Fibroblast of pulmonary artery (primary cell): ENCODE measurements at regions not wholly inside any gene's neighbourhood (a gene's known extent, or its start where the extent isn't known, plus 50 kb on each side); places are given as distances from the start of the nearest gene placed in this dataset.
"Not testable (repeated sequence)": the region's sequence is repeated elsewhere in the genome, so short reads cannot be mapped to it uniquely, and the experiment has no call there.

Source experiments
- DNase-seq: peaks from one replicate; pipeline ENCODE4 v3.0.0-alpha.2; 2010; ENCODE audit warnings: low read depth
- H3K4me3 ChIP-seq: replicated peaks from 2 replicates; pipeline ENCODE4 v1.5.1; 2011; ENCODE audit warnings: low read depth, mild to moderate bottlenecking, control low read depth, low read length, moderate library complexity
- CTCF ChIP-seq: IDR thresholded peaks from 2 replicates; pipeline ENCODE4 v1.5.1; 2011; ENCODE audit warnings: mild to moderate bottlenecking, control low read depth, low read length, inconsistent platforms; ENCODE audit errors: missing control alignments

DNA sequence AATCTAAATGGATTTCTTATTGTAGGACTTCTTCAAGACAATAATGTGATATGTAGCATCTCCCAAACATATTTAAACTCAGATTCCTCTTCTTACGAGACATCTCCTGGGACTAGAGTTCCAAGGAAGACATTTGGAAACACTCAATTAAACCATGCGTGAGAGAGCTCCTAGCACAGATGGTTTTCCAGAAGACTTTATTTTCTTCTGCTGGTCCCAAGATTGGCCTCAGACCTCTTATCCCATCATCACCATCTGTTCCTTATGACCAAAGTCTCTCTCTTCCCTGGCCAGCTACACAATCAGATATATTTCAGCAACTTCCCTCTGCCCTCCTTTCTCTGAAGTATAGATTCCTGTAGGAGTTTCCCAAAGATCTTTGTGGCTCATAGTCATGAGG, 93.2 kb upstream of the JARID2 start:
- H3K4me3 ChIP-seq, result no peak overlapping the region
- no peak for TF ChIP-seq CTCF
- DNase-seq, result no peak

DNA sequence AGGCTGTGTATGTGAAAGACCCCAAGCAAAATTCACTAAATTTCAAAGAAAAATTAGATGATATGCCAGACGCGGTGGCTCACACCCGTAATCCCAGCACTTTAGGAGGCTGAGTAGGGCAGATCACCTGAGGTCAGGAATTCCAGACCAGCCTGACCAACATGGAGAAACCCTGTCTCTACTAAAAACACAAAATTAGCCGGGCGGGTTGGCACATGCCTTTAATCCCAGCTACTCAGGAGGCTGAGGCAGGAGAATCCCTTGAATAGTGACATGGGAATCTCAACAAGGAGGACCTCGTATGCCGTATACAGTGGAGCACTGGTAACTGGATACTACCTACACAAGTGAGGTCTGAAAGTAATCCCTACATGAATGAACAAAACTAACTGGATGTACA, 92.7 kb upstream of the JARID2 start:
- no peak for DNase-seq

GRCh38 chr6:15157479-15157878, 88.4 kb upstream of the JARID2 start:
- H3K4me3 ChIP-seq, result no peak overlapping the region
- TF ChIP-seq CTCF, result no peak
- DNase-seq, result no peak

More for the DNA sequence above, 92.7 kb upstream of the JARID2 start:
- TF ChIP-seq CTCF, result no peak
- H3K4me3 ChIP-seq, result no peak overlapping the region

- no peak for TF ChIP-seq CTCF
- H3K4me3 ChIP-seq, result no peak overlapping the region
- no peak for DNase-seq
Observed at GRCh38 chr6:15158821-15159619, 86.8 kb upstream of the JARID2 start.

- TF ChIP-seq CTCF, result no peak
- no peak overlapping the region for H3K4me3 ChIP-seq
- DNase-seq, result no peak
Observed at GRCh38 chr6:15160812-15161211, 85.1 kb upstream of the JARID2 start.

GRCh38 chr6:15164855-15165254, 81.0 kb upstream of the JARID2 start:
- not testable (repeated sequence) for DNase-seq, H3K4me3 ChIP-seq

DNA sequence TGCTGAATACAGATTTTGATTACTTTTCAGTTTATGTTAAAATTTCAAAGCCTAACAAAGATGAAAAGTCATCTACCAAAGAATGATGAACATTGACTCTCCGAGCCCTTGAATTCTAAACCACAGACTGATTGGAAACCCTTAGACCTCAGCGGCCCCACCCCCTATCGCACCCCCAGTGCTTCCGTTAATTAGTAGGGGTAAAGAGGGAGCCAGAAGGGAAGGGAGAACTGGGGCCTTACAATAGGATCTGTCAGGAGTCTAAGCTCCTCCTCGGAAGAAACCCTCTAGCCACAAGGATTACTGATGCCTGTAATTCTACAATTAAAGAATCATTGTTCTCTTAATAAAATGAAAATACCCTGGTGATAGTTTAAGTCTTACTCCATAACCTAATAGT, 79.7 kb upstream of the JARID2 start:
- DNase-seq, result no peak
- TF ChIP-seq CTCF, result no peak
- no peak overlapping the region for H3K4me3 ChIP-seq
